ENCODE measurements at regions not wholly inside any gene's neighbourhood (a gene's known extent, or its start where the extent isn't known, plus 50 kb on each side); places are given as distances from the start of the nearest gene placed in this dataset.

- Histone ChIP-seq H3K27ac (ENCODE audit: low read length) (no peak overlapping the region), H3K4me3 (ENCODE audit: low read length) (no peak overlapping the region), H3K9me3 (ENCODE audit: control insufficient read depth, low read depth, low read length) (no peaks in the 10 kb centered on the region), H3K4me1 (ENCODE audit: control insufficient read depth, insufficient read depth, low read length) (no peaks in the 10 kb centered on the region), H3K36me3 (ENCODE audit: control insufficient read depth, insufficient read depth, low read length) (no peaks in the 10 kb centered on the region), H3K27me3 (ENCODE audit: control insufficient read depth, insufficient read depth, low read length) (no peaks in the 10 kb centered on the region)
- DNase-seq, result no peak
- WGBS (ENCODE audit: insufficient coverage, low lambda C conversion rate), result 100% methylated on average over 1 of the region's 2 CpGs
Measured at GRCh38 chr4:17380347-17380746, 131.5 kb downstream of the QDPR start.

GRCh38 chr4:17376205-17376604 lies 135.7 kb downstream of the QDPR start:
- H3K36me3 ChIP-seq (ENCODE audit: control insufficient read depth, insufficient read depth, low read length), result no peaks in the 10 kb centered on the region
- H3K9me3 ChIP-seq (ENCODE audit: control insufficient read depth, low read depth, low read length), result no peaks in the 10 kb centered on the region
- WGBS (ENCODE audit: insufficient coverage, low lambda C conversion rate), result 80% methylated on average over 1 of the region's 2 CpGs
- no peak for DNase-seq
- H3K27ac ChIP-seq (ENCODE audit: low read length), result no peak overlapping the region
- H3K4me1 ChIP-seq (ENCODE audit: control insufficient read depth, insufficient read depth, low read length), result no peaks in the 10 kb centered on the region
- H3K27me3 ChIP-seq (ENCODE audit: control insufficient read depth, insufficient read depth, low read length), result no peaks in the 10 kb centered on the region
- H3K4me3 ChIP-seq (ENCODE audit: low read length), result no peak overlapping the region

GRCh38 chr4:17373666-17374065 lies 138.2 kb downstream of the QDPR start:
- Histone ChIP-seq H3K36me3 (ENCODE audit: control insufficient read depth, insufficient read depth, low read length) (no peaks in the 10 kb centered on the region), H3K27ac (ENCODE audit: low read length) (no peak overlapping the region), H3K9me3 (ENCODE audit: control insufficient read depth, low read depth, low read length) (no peaks in the 10 kb centered on the region), H3K4me3 (ENCODE audit: low read length) (no peak overlapping the region), H3K4me1 (ENCODE audit: control insufficient read depth, insufficient read depth, low read length) (no peaks in the 10 kb centered on the region), H3K27me3 (ENCODE audit: control insufficient read depth, insufficient read depth, low read length) (no peaks in the 10 kb centered on the region)
- WGBS (ENCODE audit: insufficient coverage, low lambda C conversion rate), result 100% methylated on average over 2 of the region's 2 CpGs
- no peak for DNase-seq

- no peak for DNase-seq
- Histone ChIP-seq H3K9me3 (ENCODE audit: control insufficient read depth, low read depth, low read length) (no peaks in the 10 kb centered on the region), H3K4me3 (ENCODE audit: low read length) (no peak overlapping the region), H3K27me3 (ENCODE audit: control insufficient read depth, insufficient read depth, low read length) (no peaks in the 10 kb centered on the region), H3K36me3 (ENCODE audit: control insufficient read depth, insufficient read depth, low read length) (no peaks in the 10 kb centered on the region), H3K27ac (ENCODE audit: low read length) (no peak overlapping the region), H3K4me1 (ENCODE audit: control insufficient read depth, insufficient read depth, low read length) (no peaks in the 10 kb centered on the region)
- WGBS (ENCODE audit: insufficient coverage, low lambda C conversion rate), result no CpG with 5 or more reads among the region's 2 CpGs
Measured at GRCh38 chr4:17370818-17371217, 141.1 kb downstream of the QDPR start.

GRCh38 chr4:17368408-17368807 lies 143.5 kb downstream of the QDPR start:
- H3K4me1 ChIP-seq (ENCODE audit: control insufficient read depth, insufficient read depth, low read length), result no peaks in the 10 kb centered on the region
- H3K9me3 ChIP-seq (ENCODE audit: control insufficient read depth, low read depth, low read length), result no peaks in the 10 kb centered on the region
- no peak overlapping the region for H3K27ac ChIP-seq (ENCODE audit: low read length)
- H3K27me3 ChIP-seq (ENCODE audit: control insufficient read depth, insufficient read depth, low read length), result no peaks in the 10 kb centered on the region
- DNase-seq, result no peak
- H3K4me3 ChIP-seq (ENCODE audit: low read length), result no peak overlapping the region
- no peaks in the 10 kb centered on the region for H3K36me3 ChIP-seq (ENCODE audit: control insufficient read depth, insufficient read depth, low read length)

- Histone ChIP-seq H3K36me3 (ENCODE audit: control insufficient read depth, insufficient read depth, low read length) (no peaks in the 10 kb centered on the region), H3K4me1 (ENCODE audit: control insufficient read depth, insufficient read depth, low read length) (no peaks in the 10 kb centered on the region), H3K9me3 (ENCODE audit: control insufficient read depth, low read depth, low read length) (no peaks in the 10 kb centered on the region), H3K4me3 (ENCODE audit: low read length) (no peak overlapping the region), H3K27me3 (ENCODE audit: control insufficient read depth, insufficient read depth, low read length) (no peaks in the 10 kb centered on the region), H3K27ac (ENCODE audit: low read length) (no peak overlapping the region)
- WGBS (ENCODE audit: insufficient coverage, low lambda C conversion rate), result 100% methylated on average over 1 of the region's 1 CpG
- DNase-seq, result no peak
Measured at GRCh38 chr4:17367201-17367600, 144.7 kb downstream of the QDPR start.

GRCh38 chr4:17366496-17366895 lies 145.4 kb downstream of the QDPR start:
- no CpG with 5 or more reads among the region's 1 CpG for WGBS (ENCODE audit: insufficient coverage, low lambda C conversion rate)
- DNase-seq, result no peak
- Histone ChIP-seq H3K36me3 (ENCODE audit: control insufficient read depth, insufficient read depth, low read length) (no peaks in the 10 kb centered on the region), H3K4me3 (ENCODE audit: low read length) (no peak overlapping the region), H3K4me1 (ENCODE audit: control insufficient read depth, insufficient read depth, low read length) (no peaks in the 10 kb centered on the region), H3K27me3 (ENCODE audit: control insufficient read depth, insufficient read depth, low read length) (no peaks in the 10 kb centered on the region), H3K27ac (ENCODE audit: low read length) (no peak overlapping the region), H3K9me3 (ENCODE audit: control insufficient read depth, low read depth, low read length) (no peaks in the 10 kb centered on the region)

- Histone ChIP-seq H3K4me3 (ENCODE audit: low read length) (no peak overlapping the region), H3K4me1 (ENCODE audit: control insufficient read depth, insufficient read depth, low read length) (no peaks in the 10 kb centered on the region), H3K9me3 (ENCODE audit: control insufficient read depth, low read depth, low read length) (no peaks in the 10 kb centered on the region), H3K27ac (ENCODE audit: low read length) (no peak overlapping the region), H3K27me3 (ENCODE audit: control insufficient read depth, insufficient read depth, low read length) (no peaks in the 10 kb centered on the region), H3K36me3 (ENCODE audit: control insufficient read depth, insufficient read depth, low read length) (no peaks in the 10 kb centered on the region)
- WGBS (ENCODE audit: insufficient coverage, low lambda C conversion rate), result no CpG with 5 or more reads among the region's 1 CpG
- DNase-seq, result no peak
Measured at GRCh38 chr4:17362430-17362829, 149.5 kb downstream of the QDPR start.

- H3K9me3 ChIP-seq (ENCODE audit: control insufficient read depth, low read depth, low read length), result peaks cover 4% of the 10 kb centered on the region
- H3K36me3 ChIP-seq (ENCODE audit: control insufficient read depth, insufficient read depth, low read length), result no peaks in the 10 kb centered on the region
- H3K4me1 ChIP-seq (ENCODE audit: control insufficient read depth, insufficient read depth, low read length), result no peaks in the 10 kb centered on the region
- no peak overlapping the region for H3K4me3 ChIP-seq (ENCODE audit: low read length)
- DNase-seq, result no peak
- H3K27ac ChIP-seq (ENCODE audit: low read length), result no peak overlapping the region
- WGBS (ENCODE audit: insufficient coverage, low lambda C conversion rate), result no CpG with 5 or more reads among the region's 4 CpGs
- H3K27me3 ChIP-seq (ENCODE audit: control insufficient read depth, insufficient read depth, low read length), result no peaks in the 10 kb centered on the region
Measured at GRCh38 chr4:17358241-17358640, 153.6 kb downstream of the QDPR start.

- DNase-seq, result no peak
Measured at GRCh38 chr4:17356926-17357325, 155.0 kb downstream of the QDPR start.

GRCh38 chr4:17352357-17352756 lies 159.5 kb downstream of the QDPR start:
- Histone ChIP-seq H3K4me3 (ENCODE audit: low read length) (no peak overlapping the region), H3K27ac (ENCODE audit: low read length) (no peak overlapping the region), H3K9me3 (ENCODE audit: control insufficient read depth, low read depth, low read length) (peaks cover 4% of the 10 kb centered on the region), H3K4me1 (ENCODE audit: control insufficient read depth, insufficient read depth, low read length) (no peaks in the 10 kb centered on the region), H3K36me3 (ENCODE audit: control insufficient read depth, insufficient read depth, low read length) (no peaks in the 10 kb centered on the region), H3K27me3 (ENCODE audit: control insufficient read depth, insufficient read depth, low read length) (no peaks in the 10 kb centered on the region)
- WGBS (ENCODE audit: insufficient coverage, low lambda C conversion rate), result 91% methylated on average over 4 of the region's 5 CpGs
- no peak for DNase-seq

More at GRCh38 chr4:17356926-17357325, 155.0 kb downstream of the QDPR start:
- H3K4me3 ChIP-seq (ENCODE audit: low read length), result no peak overlapping the region
- H3K27ac ChIP-seq (ENCODE audit: low read length), result no peak overlapping the region
- no peaks in the 10 kb centered on the region for H3K36me3 ChIP-seq (ENCODE audit: control insufficient read depth, insufficient read depth, low read length)
- H3K4me1 ChIP-seq (ENCODE audit: control insufficient read depth, insufficient read depth, low read length), result no peaks in the 10 kb centered on the region
- WGBS (ENCODE audit: insufficient coverage, low lambda C conversion rate), result no CpG with 5 or more reads among the region's 3 CpGs
- H3K9me3 ChIP-seq (ENCODE audit: control insufficient read depth, low read depth, low read length), result peaks cover 4% of the 10 kb centered on the region
- no peaks in the 10 kb centered on the region for H3K27me3 ChIP-seq (ENCODE audit: control insufficient read depth, insufficient read depth, low read length)
